ENCODE measurements at regions not wholly inside any gene's neighbourhood (a gene's known extent, or its start where the extent isn't known, plus 50 kb on each side); places are given as distances from the start of the nearest gene placed in this dataset.
A peak's percentile ranks its signal among the peaks of the same experiment; 100 is the strongest.

- in situ Hi-C loops (cut with MboI; ENCODE audit: low sequenced_read_pairs) = no loop called here
- Histone ChIP-seq H3K9me3 (no peaks in the 10 kb centered on the region), H3K4me3 (no peak overlapping the region), H3K27me3 (ENCODE audit: low read depth) (0 out of 2 replicates have a peak, but pooled peaks cover 2% of the 10 kb centered on the region), H3K36me3 (replicated peaks) (no peaks in the 10 kb centered on the region), H3K4me1 (no peaks in the 10 kb centered on the region)
- no peak for DNase-seq (ENCODE audit: low spot score in 2 of 2)
Measured at GRCh38 chr4:18975916-18976808, 954.6 kb upstream of the LCORL start.

GRCh38 chr4:18973296-18973695, 951.7 kb upstream of the LCORL start:
- in situ Hi-C loops (cut with MboI; ENCODE audit: low sequenced_read_pairs) = no loop called here
- DNase-seq (ENCODE audit: low spot score in 2 of 2) = no peak
- H3K4me3 ChIP-seq = no peak overlapping the region
- H3K4me1 ChIP-seq = no peaks in the 10 kb centered on the region
- H3K36me3 ChIP-seq (replicated peaks) = no peaks in the 10 kb centered on the region
- 0 out of 2 replicates have a peak, but pooled peaks cover 2% of the 10 kb centered on the region for H3K27me3 ChIP-seq (ENCODE audit: low read depth)
- H3K9me3 ChIP-seq = peaks cover 4% of the 10 kb centered on the region; the same call in 1 of the 2 replicates

- no peaks in the 10 kb centered on the region for H3K4me1 ChIP-seq
- no peaks in the 10 kb centered on the region for H3K9me3 ChIP-seq
- in situ Hi-C loops (cut with MboI; ENCODE audit: low sequenced_read_pairs) = no loop called here
- H3K36me3 ChIP-seq (replicated peaks) = no peaks in the 10 kb centered on the region
- no peak for DNase-seq (ENCODE audit: low spot score in 2 of 2)
- H3K27me3 ChIP-seq (ENCODE audit: low read depth) = no peaks in the 10 kb centered on the region
- H3K4me3 ChIP-seq = no peak overlapping the region
Measured at GRCh38 chr4:18961879-18962278, 940.3 kb upstream of the LCORL start.

GRCh38 chr4:18961266-18961665, 939.7 kb upstream of the LCORL start:
- H3K4me1 ChIP-seq = no peaks in the 10 kb centered on the region
- no peak for DNase-seq (ENCODE audit: low spot score in 2 of 2)
- H3K9me3 ChIP-seq = no peaks in the 10 kb centered on the region
- H3K36me3 ChIP-seq (replicated peaks) = no peaks in the 10 kb centered on the region
- no peak overlapping the region for H3K4me3 ChIP-seq
- in situ Hi-C loops (cut with MboI; ENCODE audit: low sequenced_read_pairs) = no loop called here
- H3K27me3 ChIP-seq (ENCODE audit: low read depth) = no peaks in the 10 kb centered on the region

- H3K9me3 ChIP-seq = no peaks in the 10 kb centered on the region
- no peaks in the 10 kb centered on the region for H3K27me3 ChIP-seq (ENCODE audit: low read depth)
- in situ Hi-C loops (cut with MboI; ENCODE audit: low sequenced_read_pairs) = no loop called here
- no peak for DNase-seq (ENCODE audit: low spot score in 2 of 2)
- H3K4me1 ChIP-seq = no peaks in the 10 kb centered on the region
- H3K4me3 ChIP-seq = no peak overlapping the region
- H3K36me3 ChIP-seq (replicated peaks) = no peaks in the 10 kb centered on the region
Measured at GRCh38 chr4:18957716-18958115, 936.2 kb upstream of the LCORL start.

- H3K4me3 ChIP-seq = no peak overlapping the region
- no peaks in the 10 kb centered on the region for H3K4me1 ChIP-seq
- no peak for DNase-seq (ENCODE audit: low spot score in 2 of 2)
- in situ Hi-C loops (cut with MboI; ENCODE audit: low sequenced_read_pairs) = no loop called here
- no peaks in the 10 kb centered on the region for H3K36me3 ChIP-seq (replicated peaks)
- no peaks in the 10 kb centered on the region; the same call in 1 of the 2 replicates for H3K27me3 ChIP-seq (ENCODE audit: low read depth)
- H3K9me3 ChIP-seq = no peaks in the 10 kb centered on the region
Measured at GRCh38 chr4:18954538-18954937, 933.0 kb upstream of the LCORL start.

- no peaks in the 10 kb centered on the region; the same call in 1 of the 2 replicates for H3K27me3 ChIP-seq (ENCODE audit: low read depth)
- in situ Hi-C loops (cut with MboI; ENCODE audit: low sequenced_read_pairs) = no loop called here
- DNase-seq (ENCODE audit: low spot score in 2 of 2) = no peak
- no peaks in the 10 kb centered on the region for H3K9me3 ChIP-seq
- H3K4me1 ChIP-seq = no peaks in the 10 kb centered on the region
- no peaks in the 10 kb centered on the region for H3K36me3 ChIP-seq (replicated peaks)
- H3K4me3 ChIP-seq = no peak overlapping the region
Measured at GRCh38 chr4:18953613-18954012, 932.1 kb upstream of the LCORL start.

GRCh38 chr4:18945464-18945863, 923.9 kb upstream of the LCORL start:
- no peak for DNase-seq (ENCODE audit: low spot score in 2 of 2)
- Histone ChIP-seq H3K4me1 (no peaks in the 10 kb centered on the region), H3K27me3 (ENCODE audit: low read depth) (no peaks in the 10 kb centered on the region; the same call in 1 of the 2 replicates), H3K9me3 (no peaks in the 10 kb centered on the region), H3K4me3 (no peak overlapping the region), H3K36me3 (replicated peaks) (no peaks in the 10 kb centered on the region)
- in situ Hi-C loops (cut with MboI; ENCODE audit: low sequenced_read_pairs) = no loop called here

- no peaks in the 10 kb centered on the region for H3K36me3 ChIP-seq (replicated peaks)
- no peak for DNase-seq (ENCODE audit: low spot score in 2 of 2)
- no peaks in the 10 kb centered on the region for H3K9me3 ChIP-seq
- H3K4me3 ChIP-seq = no peak overlapping the region
- in situ Hi-C loops (cut with MboI; ENCODE audit: low sequenced_read_pairs) = no loop called here
- H3K27me3 ChIP-seq (ENCODE audit: low read depth) = no peaks in the 10 kb centered on the region
- H3K4me1 ChIP-seq = no peaks in the 10 kb centered on the region
Measured at GRCh38 chr4:18942874-18943273, 921.3 kb upstream of the LCORL start.

- peaks cover 2% of the 10 kb centered on the region; the same call in 1 of the 2 replicates for H3K4me1 ChIP-seq
- H3K27me3 ChIP-seq (ENCODE audit: low read depth) = peaks cover 4% of the 10 kb centered on the region
- H3K4me3 ChIP-seq = no peak overlapping the region
- in situ Hi-C loops (cut with MboI; ENCODE audit: low sequenced_read_pairs) = no loop called here
- no peaks in the 10 kb centered on the region for H3K36me3 ChIP-seq (replicated peaks)
- no peaks in the 10 kb centered on the region for H3K9me3 ChIP-seq
- no peak for DNase-seq (ENCODE audit: low spot score in 2 of 2)
Measured at GRCh38 chr4:18938343-18939099, 917.0 kb upstream of the LCORL start.

GRCh38 chr4:18937746-18938145, 916.2 kb upstream of the LCORL start:
- Histone ChIP-seq H3K4me3 (no peak overlapping the region), H3K36me3 (replicated peaks) (no peaks in the 10 kb centered on the region), H3K27me3 (ENCODE audit: low read depth) (peaks cover 4% of the 10 kb centered on the region), H3K9me3 (no peaks in the 10 kb centered on the region), H3K4me1 (peaks cover 2% of the 10 kb centered on the region; the same call in 1 of the 2 replicates)
- DNase-seq (ENCODE audit: low spot score in 2 of 2) = no peak
- in situ Hi-C loops (cut with MboI; ENCODE audit: low sequenced_read_pairs) = no loop called here

GRCh38 chr4:18937080-18937479, 915.5 kb upstream of the LCORL start:
- H3K27me3 ChIP-seq (ENCODE audit: low read depth) = peaks cover 4% of the 10 kb centered on the region
- H3K4me3 ChIP-seq = no peak overlapping the region
- no peaks in the 10 kb centered on the region for H3K9me3 ChIP-seq
- peaks cover 2% of the 10 kb centered on the region; the same call in 1 of the 2 replicates for H3K4me1 ChIP-seq
- in situ Hi-C loops (cut with MboI; ENCODE audit: low sequenced_read_pairs) = no loop called here
- no peak for DNase-seq (ENCODE audit: low spot score in 2 of 2)
- no peaks in the 10 kb centered on the region for H3K36me3 ChIP-seq (replicated peaks)

- no peaks in the 10 kb centered on the region for H3K9me3 ChIP-seq
- no peaks in the 10 kb centered on the region for H3K36me3 ChIP-seq (replicated peaks)
- H3K27me3 ChIP-seq (ENCODE audit: low read depth) = peaks cover 4% of the 10 kb centered on the region
- H3K4me1 ChIP-seq = peaks cover 2% of the 10 kb centered on the region; the same call in 1 of the 2 replicates
- H3K4me3 ChIP-seq = no peak overlapping the region
- peak; percentile 15 to 22 for DNase-seq (ENCODE audit: low spot score in 2 of 2)
- in situ Hi-C loops (cut with MboI; ENCODE audit: low sequenced_read_pairs) = no loop called here
Measured at GRCh38 chr4:18935659-18936345, 914.2 kb upstream of the LCORL start.
